Central memory CD8-positive, alpha-beta T cell (primary cell): ENCODE measurements at regions not wholly inside any gene's neighbourhood (a gene's known extent, or its start where the extent isn't known, plus 50 kb on each side); places are given as distances from the start of the nearest gene placed in this dataset.
A peak's percentile ranks its signal among the peaks of the same experiment; 100 is the strongest.
"Not testable (repeated sequence)": the region's sequence is repeated elsewhere in the genome, so short reads cannot be mapped to it uniquely, and the experiment has no call there.

Source experiments
- ATAC-seq: fragments of 150-1000 bp; cut with Tn5 transposase; replicated peaks from 2 replicates; pipeline ENCODE4 v1.10.0; 2022; ENCODE audit warnings: mild to moderate bottlenecking, moderate FRiP score, moderate number of reproducible peaks; ENCODE audit not compliant: poor library complexity, severe bottlenecking; ENCODE audit errors: extremely low read depth
- DNase-seq, 2 donors: peaks; one replicate each; pipeline ENCODE4 v3.0.0; 2021; ENCODE audit warnings: low spot score in 2 of 2
- H3K27ac Mint-ChIP-seq: one replicate; pipeline ENCODE4 v1.8.0; 2022; ENCODE audit warnings: low read depth, mild to moderate bottlenecking, moderate library complexity, mixed read lengths
- H3K27me3 Mint-ChIP-seq: one replicate; pipeline ENCODE4 v1.8.0; 2022; ENCODE audit warnings: mixed read lengths
- H3K36me3 Mint-ChIP-seq: one replicate; pipeline ENCODE4 v1.8.0; 2022; ENCODE audit warnings: mild to moderate bottlenecking, moderate library complexity, mixed read lengths; ENCODE audit not compliant: insufficient read depth
- H3K4me1 Mint-ChIP-seq: one replicate; pipeline ENCODE4 v1.8.0; 2022; ENCODE audit warnings: mixed read lengths
- H3K4me3 Mint-ChIP-seq: one replicate; pipeline ENCODE4 v1.8.0; 2022; ENCODE audit warnings: mild to moderate bottlenecking, moderate library complexity, mixed read lengths
- H3K9me3 Mint-ChIP-seq: one replicate; pipeline ENCODE4 v1.8.0; 2022; ENCODE audit warnings: mixed read lengths

GRCh38 chrX:1097328-1097727, 115.1 kb downstream of the CRLF2 start:
- H3K27me3 Mint-ChIP-seq: no peaks in the 10 kb centered on the region

GRCh38 chrX:1094566-1095333, 117.7 kb downstream of the CRLF2 start:
- no peak for ATAC-seq
- H3K4me3 Mint-ChIP-seq: no peak overlapping the region

More at GRCh38 chrX:1097328-1097727, 115.1 kb downstream of the CRLF2 start:
- ATAC-seq: no peak
- Mint-ChIP-seq H3K4me3 (no peak overlapping the region), H3K4me1 (no peaks in the 10 kb centered on the region), H3K27ac (no peak overlapping the region), H3K36me3 (peaks cover 4% of the 10 kb centered on the region), H3K9me3 (peaks cover 13% of the 10 kb centered on the region)
- DNase-seq: no peak

GRCh38 chrX:1093586-1094421, 118.6 kb downstream of the CRLF2 start:
- Mint-ChIP-seq H3K4me3 (no peak overlapping the region), H3K4me1 (no peaks in the 10 kb centered on the region), H3K36me3 (peaks cover 4% of the 10 kb centered on the region), H3K9me3 (peaks cover 13% of the 10 kb centered on the region), H3K27ac (no peak overlapping the region), H3K27me3 (no peaks in the 10 kb centered on the region)
- DNase-seq (no peak), ATAC-seq (no peak)

More at GRCh38 chrX:1094566-1095333, 117.7 kb downstream of the CRLF2 start:
- no peak for DNase-seq
- H3K4me1 Mint-ChIP-seq: no peaks in the 10 kb centered on the region
- H3K27me3 Mint-ChIP-seq: no peaks in the 10 kb centered on the region
- no peak overlapping the region for H3K27ac Mint-ChIP-seq
- H3K9me3 Mint-ChIP-seq: peaks cover 13% of the 10 kb centered on the region
- peaks cover 4% of the 10 kb centered on the region for H3K36me3 Mint-ChIP-seq

- DNase-seq (no peak), ATAC-seq (no peak)
- Mint-ChIP-seq H3K27me3 (no peaks in the 10 kb centered on the region), H3K4me3 (no peak overlapping the region), H3K36me3 (peaks cover 4% of the 10 kb centered on the region), H3K9me3 (peaks cover 13% of the 10 kb centered on the region), H3K27ac (no peak overlapping the region), H3K4me1 (no peaks in the 10 kb centered on the region)
Observed at GRCh38 chrX:1093121-1093520, 119.3 kb downstream of the CRLF2 start.

- Mint-ChIP-seq H3K27ac (no peak overlapping the region), H3K4me3 (no peak overlapping the region), H3K4me1 (no peaks in the 10 kb centered on the region), H3K27me3 (peaks cover 12% of the 10 kb centered on the region), H3K36me3 (no peaks in the 10 kb centered on the region), H3K9me3 (peaks cover 36% of the 10 kb centered on the region)
- DNase-seq (no peak), ATAC-seq (no peak)
Observed at GRCh38 chrX:1086444-1087409, 125.7 kb downstream of the CRLF2 start.

- not testable (repeated sequence) for H3K4me1 Mint-ChIP-seq, H3K36me3 Mint-ChIP-seq, H3K27ac Mint-ChIP-seq, ATAC-seq, DNase-seq, H3K4me3 Mint-ChIP-seq
- Mint-ChIP-seq H3K9me3 (peaks cover 36% of the 10 kb centered on the region), H3K27me3 (peaks cover 12% of the 10 kb centered on the region)
Observed at GRCh38 chrX:1085871-1086270, 126.6 kb downstream of the CRLF2 start.

GRCh38 chrX:1084689-1085088, 127.8 kb downstream of the CRLF2 start:
- no peak for ATAC-seq
- no peak overlapping the region for H3K4me3 Mint-ChIP-seq
- DNase-seq: no peak
- no peaks in the 10 kb centered on the region for H3K36me3 Mint-ChIP-seq
- no peak overlapping the region for H3K27ac Mint-ChIP-seq
- no peaks in the 10 kb centered on the region for H3K4me1 Mint-ChIP-seq
- peaks cover 36% of the 10 kb centered on the region for H3K9me3 Mint-ChIP-seq
- H3K27me3 Mint-ChIP-seq: peaks cover 12% of the 10 kb centered on the region

- DNase-seq (no peak), ATAC-seq (no peak)
- H3K4me3 Mint-ChIP-seq: no peak overlapping the region
- H3K27ac Mint-ChIP-seq: no peak overlapping the region
- H3K36me3 Mint-ChIP-seq: peaks cover 26% of the 10 kb centered on the region
- H3K27me3 Mint-ChIP-seq: no peaks in the 10 kb centered on the region
- H3K9me3 Mint-ChIP-seq: peaks cover 16% of the 10 kb centered on the region
- H3K4me1 Mint-ChIP-seq: no peaks in the 10 kb centered on the region
Observed at GRCh38 chrX:1076871-1077651, 135.4 kb downstream of the CRLF2 start.

- peak overlapping the region; percentile 60 for H3K4me3 Mint-ChIP-seq
- DNase-seq: no peak
- H3K27ac Mint-ChIP-seq: peak overlapping the region; percentile 89
Observed at GRCh38 chrX:1075741-1076140, 136.7 kb downstream of the CRLF2 start.

GRCh38 chrX:1075156-1075555, 137.3 kb downstream of the CRLF2 start:
- no peak for ATAC-seq
- peak overlapping the region; percentile 89 for H3K27ac Mint-ChIP-seq
- H3K4me3 Mint-ChIP-seq: peak overlapping the region; percentile 60

More at GRCh38 chrX:1075741-1076140, 136.7 kb downstream of the CRLF2 start:
- ATAC-seq: no peak
- H3K9me3 Mint-ChIP-seq: peaks cover 14% of the 10 kb centered on the region
- H3K36me3 Mint-ChIP-seq: peaks cover 32% of the 10 kb centered on the region
- H3K4me1 Mint-ChIP-seq: no peaks in the 10 kb centered on the region
- no peaks in the 10 kb centered on the region for H3K27me3 Mint-ChIP-seq

GRCh38 chrX:1074755-1075154, 137.7 kb downstream of the CRLF2 start:
- Mint-ChIP-seq H3K27ac (peak overlapping the region; percentile 89), H3K4me1 (no peaks in the 10 kb centered on the region), H3K36me3 (peaks cover 32% of the 10 kb centered on the region), H3K9me3 (peaks cover 14% of the 10 kb centered on the region), H3K27me3 (no peaks in the 10 kb centered on the region), H3K4me3 (peak overlapping the region; percentile 60)
- ATAC-seq (peak; percentile 19), DNase-seq (no peak)

More at GRCh38 chrX:1075156-1075555, 137.3 kb downstream of the CRLF2 start:
- Mint-ChIP-seq H3K27me3 (no peaks in the 10 kb centered on the region), H3K4me1 (no peaks in the 10 kb centered on the region), H3K9me3 (peaks cover 14% of the 10 kb centered on the region), H3K36me3 (peaks cover 32% of the 10 kb centered on the region)
- no peak for DNase-seq
